Heart left ventricle (tissue), 13 donors: ENCODE measurements at regions not wholly inside any gene's neighbourhood (a gene's known extent, or its start where the extent isn't known, plus 50 kb on each side); places are given as distances from the start of the nearest gene placed in this dataset.

Experiments used
- CTCF ChIP-seq, 12 donors: fragments of 200-600 bp; sonication (generic) in 4 of 12; IDR thresholded peaks; one replicate each; pipeline versions ENCODE4 v1.5.0 to v1.8.0; 2018 to 2022; ENCODE audit warnings: antibody characterized with exemption in 12 of 12, mild to moderate bottlenecking in 5 of 12
- POLR2A ChIP-seq, 2 donors: fragments of 450-650 bp; IDR thresholded peaks; one replicate each; pipeline ENCODE4 v1.6.1; 2017; ENCODE audit warnings: antibody characterized with exemption in 2 of 2, mild to moderate bottlenecking in 2 of 2, moderate library complexity in 2 of 2
- donor health status: ischemic (EF 13 %, LVEDD 7.1; RV severe dilation, severe dysfunction).
- donor health status: DM: no; HTN: yes; CAD: no.
- donor health status: DM: no; HTN: no; CAD: no.
- donor health status: ischemic (EF 25% LVEDD 6.9; RV normal size, moderate dysfunction).
- donor health status: ischemic (EF 25% LVEDD 5.7; RV mildly dilated, moderate dysfunction).
- donor health status: ischemic (EF 35%, LVEDD 5.7; RV mildly dilated, moderate dysfunction).
- donor health status: nonischemic (EF 11% LVEDD 7.7; RV severe dilation, severe dysfunction).
- donor health status: DM: yes; HTN: yes; CAD: no.
- donor health status: PGD.
- donor health status: ischemic (EF 29% LVEDD 5.4; RV normal size, mild dysfunction).
- donor health status: nonischemic (EF 23%, LVEDD 6.1; RV moderate dilation, normal function).

DNA sequence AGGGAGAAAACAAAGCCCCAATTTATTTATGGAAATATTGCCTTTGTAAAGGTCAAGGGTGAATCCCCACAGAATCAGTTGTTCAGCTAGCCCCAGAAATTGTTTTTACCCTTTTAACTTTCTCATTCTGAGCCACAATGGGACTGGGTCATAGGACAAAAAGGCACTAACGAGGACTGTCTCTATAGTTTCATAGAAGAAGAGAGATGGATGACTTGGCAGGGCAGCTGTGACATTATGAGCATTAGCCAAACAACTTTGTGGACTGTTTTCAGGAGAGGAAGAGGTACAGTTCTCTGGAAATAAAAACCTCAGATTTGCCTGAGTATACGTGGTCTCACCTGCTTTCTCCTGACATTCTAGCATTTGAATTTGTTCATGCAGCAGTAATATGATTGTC lies 1155.8 kb upstream of the CHAC2 start:
- TF ChIP-seq CTCF (IDR thresholded peaks at IDR 0.05) (no peak), POLR2A (IDR thresholded peaks at IDR 0.05) (no peak)
